Panc1 (cell line): ENCODE measurements at regions not wholly inside any gene's neighbourhood (a gene's known extent, or its start where the extent isn't known, plus 50 kb on each side); places are given as distances from the start of the nearest gene placed in this dataset.

Experiments
- ATAC-seq: fragments of 200-7000 bp; cut with Tn5 transposase; 2 replicates; pipeline ENCODE4 v1.9.1; 2020; ENCODE audit warnings: mild to moderate bottlenecking, moderate library complexity
- BruUV-seq: library from RNA; stranded (reverse); fragments of 400-500 nt; replicated peaks from 2 replicates; lab custom pipeline; 2021; lab: Mats Ljungman, UMichigan
- CTCF ChIA-PET: fragments of 300-600 bp; sonication (Branson Sonifier 250); formaldehyde crosslinking; loops from one replicate; lab custom pipeline; 2022; ENCODE audit warnings: antibody characterized with exemption; lab: Charles Lee
- POLR2A ChIA-PET: fragments of 300-600 bp; sonication (Branson Sonifier 250); formaldehyde crosslinking; loops from one replicate; lab custom pipeline; 2022; ENCODE audit warnings: antibody characterized with exemption; lab: Charles Lee
- DNase-seq: peaks from one replicate; pipeline ENCODE4 v3.0.0-alpha.2; 2010; ENCODE audit warnings: low read depth, low spot score
- H3K27ac ChIP-seq: 2 replicates; pipeline ENCODE4 v1.5.1; 2011; ENCODE audit warnings: mild to moderate bottlenecking, low read length, inconsistent platforms
- H3K27me3 ChIP-seq: fragments of 200-500 bp; sonication (Bioruptor generic); 2 replicates; pipeline ENCODE4 v1.6.0; 2014; ENCODE audit warnings: low read length, inconsistent platforms; ENCODE audit not compliant: control insufficient read depth, insufficient read depth
- H3K36me3 ChIP-seq: fragments of 200-500 bp; sonication (Bioruptor generic); 2 replicates; pipeline ENCODE4 v1.5.1; 2014; ENCODE audit warnings: inconsistent platforms, mild to moderate bottlenecking, low read length, moderate library complexity; ENCODE audit not compliant: control insufficient read depth, insufficient read depth
- H3K4me1 ChIP-seq: 2 replicates; pipeline ENCODE4 v1.5.1; 2011; ENCODE audit warnings: inconsistent platforms, mild to moderate bottlenecking, low read length, moderate library complexity; ENCODE audit not compliant: control insufficient read depth, insufficient read depth
- H3K4me3 ChIP-seq, 2 experiments: 2 replicates each; pipeline ENCODE4 v1.5.1; 2011 to 2012; ENCODE audit warnings: low read depth in 2 of 2, low read length in 2 of 2, mild to moderate bottlenecking in 2 of 2, inconsistent platforms in 1 of 2, moderate library complexity in 1 of 2
- H3K9me3 ChIP-seq: fragments of 200-500 bp; sonication (Bioruptor generic); 2 replicates; pipeline ENCODE4 v1.5.1; 2014; ENCODE audit warnings: low read depth, mild to moderate bottlenecking, inconsistent platforms, low read length, moderate library complexity; ENCODE audit not compliant: control insufficient read depth, insufficient read depth
- SIN3A ChIP-seq: IDR thresholded peaks from 2 replicates; pipeline ENCODE4 v1.6.1; 2012; ENCODE audit warnings: low read depth, mild to moderate bottlenecking, low read length, moderate library complexity, borderline replicate concordance; ENCODE audit not compliant: insufficient read depth
- TCF7L2 ChIP-seq: IDR thresholded peaks from 2 replicates; pipeline ENCODE4 v1.6.1; 2011; ENCODE audit warnings: mild to moderate bottlenecking, low read depth, low read length, inconsistent platforms
- in situ Hi-C: cut with HindIII; loops from 2 replicates; pipeline ENCODE4 v1.10.0; 2016; ENCODE audit warnings: low sequenced_read_pairs, low pct_unique_long_range_greater_than_20kb
- intact Hi-C: fragments of 100-400 bp; cut with micrococcal nuclease; formaldehyde crosslinking; loops from one replicate; pipeline ENCODE4 v1.10.0; 2022; ENCODE audit not compliant: unreplicated experiment
- TF ChIP-seq, protein P1 (sequence below), 2 experiments: IDR thresholded peaks; 2 replicates each; pipeline ENCODE4 v1.6.1; 2011 to 2012; ENCODE audit warnings: low read depth in 2 of 2, control low read depth in 1 of 2, low read length in 1 of 2, mild to moderate bottlenecking in 1 of 2, moderate library complexity in 1 of 2; ENCODE audit not compliant: insufficient read depth in 1 of 2
- TF ChIP-seq, protein P2 (sequence below): fragments of 450-650 bp; IDR thresholded peaks from 2 replicates; pipeline ENCODE4 v1.5.1; 2017; ENCODE audit warnings: mild to moderate bottlenecking

DNA sequence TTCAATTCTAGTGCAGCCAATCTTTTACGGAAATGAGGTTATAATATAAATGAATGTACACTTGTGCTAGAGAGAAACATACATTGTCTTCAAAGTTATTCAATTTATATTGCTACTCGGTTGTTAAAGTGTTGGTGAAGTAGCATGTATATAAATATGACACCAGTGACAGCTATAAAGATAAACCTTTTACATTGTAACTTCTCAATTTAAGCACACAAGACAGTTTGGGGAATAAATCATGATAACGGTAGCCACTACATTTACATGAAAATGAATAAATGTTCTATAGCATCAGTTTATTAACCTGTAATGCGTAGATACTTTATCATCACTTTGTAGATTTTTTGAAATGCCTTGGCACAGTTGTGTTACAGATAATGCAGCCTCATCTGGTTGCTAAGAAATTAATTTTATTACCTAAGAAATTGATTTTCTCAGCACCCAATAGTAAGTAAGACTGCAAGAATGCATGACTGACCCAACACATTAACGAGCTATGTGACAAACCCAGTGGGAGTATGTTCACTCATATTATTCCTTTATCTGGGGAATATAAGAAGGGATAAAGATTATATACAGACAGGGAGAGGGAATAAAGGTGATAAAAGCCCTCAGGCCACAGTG lies 283.9 kb upstream of the NPVF start:
- Histone ChIP-seq H3K27me3 (no peaks in the 10 kb centered on the region), H3K36me3 (no peaks in the 10 kb centered on the region), H3K27ac (no peak overlapping the region), H3K9me3 (no peaks in the 10 kb centered on the region), H3K4me1 (no peaks in the 10 kb centered on the region), H3K4me3 (no peak overlapping the region)
- BruUV-seq = no TSS peak
- in situ Hi-C loops = no loop called here
- POLR2A ChIA-PET = interaction anchor here (0.6 kb wide), 1 partner anchor 218 kb away, joined by 3 read pairs; no protein-coding TSS in a partner anchor
- DNase-seq (no peak), ATAC-seq (no peak)
- CTCF ChIA-PET = no interaction called here
- TF ChIP-seq, protein P1, sequence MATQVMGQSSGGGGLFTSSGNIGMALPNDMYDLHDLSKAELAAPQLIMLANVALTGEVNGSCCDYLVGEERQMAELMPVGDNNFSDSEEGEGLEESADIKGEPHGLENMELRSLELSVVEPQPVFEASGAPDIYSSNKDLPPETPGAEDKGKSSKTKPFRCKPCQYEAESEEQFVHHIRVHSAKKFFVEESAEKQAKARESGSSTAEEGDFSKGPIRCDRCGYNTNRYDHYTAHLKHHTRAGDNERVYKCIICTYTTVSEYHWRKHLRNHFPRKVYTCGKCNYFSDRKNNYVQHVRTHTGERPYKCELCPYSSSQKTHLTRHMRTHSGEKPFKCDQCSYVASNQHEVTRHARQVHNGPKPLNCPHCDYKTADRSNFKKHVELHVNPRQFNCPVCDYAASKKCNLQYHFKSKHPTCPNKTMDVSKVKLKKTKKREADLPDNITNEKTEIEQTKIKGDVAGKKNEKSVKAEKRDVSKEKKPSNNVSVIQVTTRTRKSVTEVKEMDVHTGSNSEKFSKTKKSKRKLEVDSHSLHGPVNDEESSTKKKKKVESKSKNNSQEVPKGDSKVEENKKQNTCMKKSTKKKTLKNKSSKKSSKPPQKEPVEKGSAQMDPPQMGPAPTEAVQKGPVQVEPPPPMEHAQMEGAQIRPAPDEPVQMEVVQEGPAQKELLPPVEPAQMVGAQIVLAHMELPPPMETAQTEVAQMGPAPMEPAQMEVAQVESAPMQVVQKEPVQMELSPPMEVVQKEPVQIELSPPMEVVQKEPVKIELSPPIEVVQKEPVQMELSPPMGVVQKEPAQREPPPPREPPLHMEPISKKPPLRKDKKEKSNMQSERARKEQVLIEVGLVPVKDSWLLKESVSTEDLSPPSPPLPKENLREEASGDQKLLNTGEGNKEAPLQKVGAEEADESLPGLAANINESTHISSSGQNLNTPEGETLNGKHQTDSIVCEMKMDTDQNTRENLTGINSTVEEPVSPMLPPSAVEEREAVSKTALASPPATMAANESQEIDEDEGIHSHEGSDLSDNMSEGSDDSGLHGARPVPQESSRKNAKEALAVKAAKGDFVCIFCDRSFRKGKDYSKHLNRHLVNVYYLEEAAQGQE (IDR thresholded peaks at IDR 0.05; ENCODE audit: insufficient read depth in 1 of 2, low read depth in 2 of 2, low read length in 1 of 2) = no peak
- intact Hi-C loops = no loop called here

- H3K4me1 ChIP-seq = no peaks in the 10 kb centered on the region
- BruUV-seq = no TSS peak
- no peaks in the 10 kb centered on the region for H3K27me3 ChIP-seq
- H3K36me3 ChIP-seq = no peaks in the 10 kb centered on the region
- POLR2A ChIA-PET = no interaction called here
- TF ChIP-seq SIN3A = no peak
- TF ChIP-seq, protein P2, sequence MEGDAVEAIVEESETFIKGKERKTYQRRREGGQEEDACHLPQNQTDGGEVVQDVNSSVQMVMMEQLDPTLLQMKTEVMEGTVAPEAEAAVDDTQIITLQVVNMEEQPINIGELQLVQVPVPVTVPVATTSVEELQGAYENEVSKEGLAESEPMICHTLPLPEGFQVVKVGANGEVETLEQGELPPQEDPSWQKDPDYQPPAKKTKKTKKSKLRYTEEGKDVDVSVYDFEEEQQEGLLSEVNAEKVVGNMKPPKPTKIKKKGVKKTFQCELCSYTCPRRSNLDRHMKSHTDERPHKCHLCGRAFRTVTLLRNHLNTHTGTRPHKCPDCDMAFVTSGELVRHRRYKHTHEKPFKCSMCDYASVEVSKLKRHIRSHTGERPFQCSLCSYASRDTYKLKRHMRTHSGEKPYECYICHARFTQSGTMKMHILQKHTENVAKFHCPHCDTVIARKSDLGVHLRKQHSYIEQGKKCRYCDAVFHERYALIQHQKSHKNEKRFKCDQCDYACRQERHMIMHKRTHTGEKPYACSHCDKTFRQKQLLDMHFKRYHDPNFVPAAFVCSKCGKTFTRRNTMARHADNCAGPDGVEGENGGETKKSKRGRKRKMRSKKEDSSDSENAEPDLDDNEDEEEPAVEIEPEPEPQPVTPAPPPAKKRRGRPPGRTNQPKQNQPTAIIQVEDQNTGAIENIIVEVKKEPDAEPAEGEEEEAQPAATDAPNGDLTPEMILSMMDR = no peak
- no peak overlapping the region for H3K27ac ChIP-seq
- in situ Hi-C loops (no loop called here), intact Hi-C loops (no loop called here)
- H3K4me3 ChIP-seq = no peak overlapping the region
- no peak for ATAC-seq
- CTCF ChIA-PET = no interaction called here
- H3K9me3 ChIP-seq = no peaks in the 10 kb centered on the region
- no peak for DNase-seq
Measured at GRCh38 chr7:25515633-25516275, 287.5 kb upstream of the NPVF start.

DNA sequence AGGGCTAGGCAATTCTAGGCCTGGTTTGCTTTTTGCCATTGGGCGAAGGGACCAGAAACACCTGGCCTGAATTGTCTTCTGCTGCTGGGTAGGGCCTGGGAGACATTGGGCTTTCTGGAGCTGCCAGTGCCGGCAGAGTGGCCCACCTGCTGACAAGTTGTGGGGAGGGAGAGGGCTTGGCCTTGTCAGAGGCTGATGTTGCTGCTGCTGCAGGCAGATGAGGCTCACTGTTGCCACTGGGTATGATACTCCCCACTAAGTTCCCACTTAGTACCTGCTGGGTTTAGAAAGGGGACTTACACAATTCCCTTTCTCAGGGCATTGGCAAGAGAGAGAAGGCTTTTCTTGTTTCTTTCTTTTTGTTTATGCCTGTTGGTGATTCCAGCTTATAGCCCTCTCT lies 289.6 kb upstream of the NPVF start:
- CTCF ChIA-PET = no interaction called here
- no peak for TF ChIP-seq TCF7L2

More for the DNA sequence above, 289.6 kb upstream of the NPVF start:
- Histone ChIP-seq H3K36me3 (no peaks in the 10 kb centered on the region), H3K4me1 (no peaks in the 10 kb centered on the region), H3K4me3 (no peak overlapping the region), H3K9me3 (no peaks in the 10 kb centered on the region), H3K27ac (no peak overlapping the region), H3K27me3 (no peaks in the 10 kb centered on the region)
- no TSS peak for BruUV-seq
- DNase-seq (no peak), ATAC-seq (no peak)
- intact Hi-C loops (no loop called here), in situ Hi-C loops (no loop called here)
- POLR2A ChIA-PET = no interaction called here
